ENCODE measurements at regions not wholly inside any gene's neighbourhood (a gene's known extent, or its start where the extent isn't known, plus 50 kb on each side); places are given as distances from the start of the nearest gene placed in this dataset.

DNA sequence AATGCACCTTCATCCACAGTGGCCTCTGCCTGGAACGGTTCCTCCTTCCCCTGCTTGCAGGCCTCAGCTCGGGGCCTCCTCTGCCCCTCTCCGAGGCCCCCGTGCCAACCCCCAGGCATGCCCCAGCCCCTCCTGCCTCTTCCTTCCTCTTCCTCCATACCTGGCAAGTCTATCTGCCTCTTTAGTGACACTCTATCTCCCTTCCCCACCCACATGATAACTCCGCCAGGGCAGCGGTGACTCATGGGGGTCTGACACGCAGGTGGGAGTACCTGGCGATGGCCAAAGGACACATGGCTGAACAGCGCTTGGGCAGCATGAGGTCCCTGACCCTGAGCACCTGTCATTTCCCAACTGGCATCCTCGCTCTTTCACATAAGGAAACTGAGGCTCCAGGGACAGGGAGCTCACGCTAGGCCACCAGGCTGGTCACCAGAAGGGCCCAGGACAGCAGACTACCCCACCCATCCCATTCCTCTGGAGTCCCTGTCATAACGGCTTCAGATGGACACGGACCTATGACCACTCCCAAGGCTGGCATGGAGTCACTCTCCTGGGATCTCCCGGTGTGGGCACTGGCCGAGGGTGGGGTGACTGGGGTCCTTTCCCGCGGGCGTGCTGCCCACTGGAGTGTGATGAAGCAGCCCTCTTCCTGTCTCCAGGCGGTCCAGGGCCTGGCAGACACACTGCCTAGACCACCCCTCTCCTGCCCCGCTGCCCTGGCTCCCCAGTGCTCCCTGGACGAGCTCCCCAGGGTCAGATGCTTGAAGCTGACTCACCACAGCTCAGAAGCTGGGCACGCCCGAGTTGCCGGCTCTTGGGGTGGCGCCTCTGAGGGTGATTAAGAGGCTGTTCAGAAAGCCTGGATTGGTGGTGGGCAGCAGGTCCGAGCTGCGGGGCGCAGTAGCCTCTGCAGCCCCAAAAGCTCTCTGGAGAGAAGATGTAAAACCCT, 100.6 kb downstream of the ENGASE start:
- Histone ChIP-seq H3K4me1 (ENCODE audit: insufficient read depth, low read length) (no peaks in the 10 kb centered on the region), H3K36me3 (ENCODE audit: insufficient read depth, low read length) (no peaks in the 10 kb centered on the region), H3K9me3 (ENCODE audit: control insufficient read depth, insufficient read depth, low read length) (no peaks in the 10 kb centered on the region), H3K9ac (ENCODE audit: low read depth, low read length) (no peak overlapping the region)

DNA sequence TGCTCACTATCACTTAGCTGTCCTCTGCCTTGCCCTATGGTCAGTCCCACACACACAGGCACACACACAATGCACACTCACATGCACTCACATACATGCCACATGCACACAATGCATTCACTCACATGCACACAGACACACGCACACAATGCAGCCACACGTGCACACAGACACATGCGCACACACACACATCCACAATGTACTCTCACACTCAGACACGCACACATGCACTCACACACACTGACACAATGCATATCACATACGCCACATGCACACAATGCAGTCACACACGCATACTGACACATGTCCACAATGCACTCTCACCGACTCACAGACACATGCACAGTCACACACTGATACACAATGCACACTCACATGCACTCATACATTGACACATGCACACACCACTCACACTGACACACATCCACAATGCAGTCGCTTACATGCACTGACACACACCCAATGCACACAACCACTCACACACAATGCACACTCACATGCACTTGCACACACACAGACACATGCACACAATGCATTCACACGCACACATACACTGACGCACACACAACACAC, 99.7 kb downstream of the ENGASE start:
- Histone ChIP-seq H3K9ac (ENCODE audit: low read depth, low read length) (no peak overlapping the region), H3K36me3 (ENCODE audit: insufficient read depth, low read length) (no peaks in the 10 kb centered on the region), H3K9me3 (ENCODE audit: control insufficient read depth, insufficient read depth, low read length) (no peaks in the 10 kb centered on the region), H3K4me1 (ENCODE audit: insufficient read depth, low read length) (no peaks in the 10 kb centered on the region)

DNA sequence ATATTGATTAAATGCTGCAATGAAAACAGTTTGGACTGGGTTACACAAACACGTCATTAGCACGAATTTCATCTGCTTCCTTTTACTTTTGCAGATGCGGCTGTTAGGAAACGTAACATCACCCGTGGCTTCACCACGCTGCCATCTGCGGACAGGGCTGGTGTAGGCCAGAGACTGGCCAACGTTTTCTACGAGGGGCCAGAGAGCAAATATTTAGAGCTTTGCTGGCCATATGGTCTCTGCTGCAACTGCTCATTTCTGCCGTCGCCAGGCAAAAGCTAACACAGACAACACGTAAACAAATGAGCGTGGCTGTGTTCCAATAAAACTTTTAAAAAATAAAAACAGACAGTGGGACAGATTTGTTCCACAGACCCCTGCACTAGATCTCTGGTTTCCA, 96.6 kb downstream of the ENGASE start:
- Histone ChIP-seq H3K9me3 (ENCODE audit: control insufficient read depth, insufficient read depth, low read length) (no peaks in the 10 kb centered on the region), H3K9ac (ENCODE audit: low read depth, low read length) (no peak overlapping the region), H3K36me3 (ENCODE audit: insufficient read depth, low read length) (no peaks in the 10 kb centered on the region), H3K4me1 (ENCODE audit: insufficient read depth, low read length) (no peaks in the 10 kb centered on the region)

DNA sequence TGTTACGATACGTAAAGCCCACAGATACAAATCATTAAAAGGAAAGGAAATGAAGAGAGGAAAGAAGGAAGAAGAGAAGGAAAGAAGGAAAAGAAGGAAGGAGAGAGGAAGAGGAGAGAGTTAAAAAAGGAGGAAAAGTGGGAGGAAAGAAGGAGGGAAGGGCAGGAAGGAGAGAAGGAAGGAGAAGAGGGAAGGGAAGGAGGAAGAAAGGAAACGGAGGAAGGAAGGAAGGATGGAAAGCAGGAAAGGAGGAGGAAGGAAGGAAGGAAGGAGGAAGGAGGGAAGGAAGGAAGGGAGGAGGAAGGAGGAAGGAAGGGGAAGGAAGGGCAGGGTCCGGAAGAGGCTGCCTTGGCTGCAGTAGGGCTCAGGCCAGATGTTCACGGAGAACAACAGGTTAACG, 95.2 kb downstream of the ENGASE start:
- Histone ChIP-seq H3K9ac (ENCODE audit: low read depth, low read length) (no peak overlapping the region), H3K36me3 (ENCODE audit: insufficient read depth, low read length) (no peaks in the 10 kb centered on the region), H3K4me1 (ENCODE audit: insufficient read depth, low read length) (no peaks in the 10 kb centered on the region), H3K9me3 (ENCODE audit: control insufficient read depth, insufficient read depth, low read length) (no peaks in the 10 kb centered on the region)

DNA sequence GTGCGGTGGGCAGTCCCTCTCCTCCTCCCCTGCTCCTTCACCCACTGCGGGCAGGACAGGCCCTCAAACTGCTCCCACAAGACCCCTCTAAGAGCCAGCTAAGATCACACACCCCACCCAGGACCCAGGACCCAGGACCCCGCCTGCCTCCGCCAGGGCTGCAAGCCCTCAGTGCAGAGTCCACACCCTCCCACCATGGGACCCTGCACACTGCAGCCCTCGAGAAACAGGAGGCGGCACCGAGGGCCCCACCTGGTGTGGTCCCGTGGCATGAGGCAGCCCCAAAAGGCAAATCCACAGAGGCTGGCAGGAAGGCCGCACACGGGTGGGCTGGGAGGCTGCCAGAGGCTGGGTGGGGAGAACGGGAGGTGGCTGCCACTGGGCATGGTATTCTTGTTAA, 94.7 kb downstream of the ENGASE start:
- Histone ChIP-seq H3K4me1 (ENCODE audit: insufficient read depth, low read length) (no peaks in the 10 kb centered on the region), H3K36me3 (ENCODE audit: insufficient read depth, low read length) (no peaks in the 10 kb centered on the region), H3K9ac (ENCODE audit: low read depth, low read length) (no peak overlapping the region), H3K9me3 (ENCODE audit: control insufficient read depth, insufficient read depth, low read length) (no peaks in the 10 kb centered on the region)

DNA sequence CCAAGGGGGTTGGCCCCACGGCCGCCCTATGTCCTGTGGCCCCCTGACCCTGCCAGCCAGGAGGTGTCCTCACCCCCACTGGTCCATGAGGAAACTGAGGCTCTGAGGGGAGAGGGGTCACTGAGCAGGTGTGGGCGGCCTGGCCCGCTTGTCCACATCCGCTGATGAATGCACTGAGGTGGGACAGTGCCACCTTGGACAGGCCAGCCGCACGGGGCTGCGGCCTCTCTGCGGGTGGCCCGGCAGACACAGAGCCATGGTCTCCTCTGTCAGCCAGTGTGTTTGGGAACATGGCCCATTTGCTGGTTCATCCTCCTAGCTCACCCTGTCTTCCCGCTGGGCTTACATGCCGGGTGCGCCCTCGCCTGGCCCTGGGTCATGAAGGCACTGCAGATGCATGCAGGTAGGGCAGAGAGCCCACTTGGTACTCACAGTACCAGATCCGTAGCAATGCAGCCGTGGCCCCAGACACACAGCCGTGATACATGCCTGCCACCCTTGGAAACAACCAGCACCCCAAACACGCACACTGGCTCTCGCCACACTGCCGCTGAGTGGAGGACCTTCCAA, 93.9 kb downstream of the ENGASE start:
- no peaks in the 10 kb centered on the region for H3K4me1 ChIP-seq (ENCODE audit: insufficient read depth, low read length)
- no peaks in the 10 kb centered on the region for H3K9me3 ChIP-seq (ENCODE audit: control insufficient read depth, insufficient read depth, low read length)

DNA sequence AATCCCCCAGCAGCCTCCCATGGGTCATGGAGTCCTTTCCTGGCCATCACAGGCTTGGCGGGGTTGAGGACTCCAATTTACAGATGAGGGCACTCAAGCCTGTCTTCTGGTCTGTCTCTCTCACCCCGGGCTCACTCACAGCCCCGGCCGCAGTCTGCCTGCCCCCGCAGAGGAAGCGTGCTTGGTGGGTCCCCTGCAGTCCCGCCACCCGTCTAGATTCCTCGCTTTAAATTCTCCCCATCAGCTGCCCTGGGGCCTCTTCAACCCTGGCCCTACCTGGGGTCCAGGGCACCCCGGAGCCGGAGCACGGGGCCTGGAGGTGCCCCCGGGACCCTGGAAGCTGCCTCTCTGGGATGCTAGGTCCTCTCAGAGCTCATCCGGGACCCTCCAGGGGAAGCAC, 92.9 kb downstream of the ENGASE start:
- no peaks in the 10 kb centered on the region for H3K9me3 ChIP-seq (ENCODE audit: control insufficient read depth, insufficient read depth, low read length)
- no peak overlapping the region for H3K9ac ChIP-seq (ENCODE audit: low read depth, low read length)
- no peaks in the 10 kb centered on the region for H3K36me3 ChIP-seq (ENCODE audit: insufficient read depth, low read length)
- H3K4me1 ChIP-seq (ENCODE audit: insufficient read depth, low read length), result no peaks in the 10 kb centered on the region

More for the DNA sequence above, 93.9 kb downstream of the ENGASE start:
- Histone ChIP-seq H3K9ac (ENCODE audit: low read depth, low read length) (no peak overlapping the region), H3K36me3 (ENCODE audit: insufficient read depth, low read length) (no peaks in the 10 kb centered on the region)

DNA sequence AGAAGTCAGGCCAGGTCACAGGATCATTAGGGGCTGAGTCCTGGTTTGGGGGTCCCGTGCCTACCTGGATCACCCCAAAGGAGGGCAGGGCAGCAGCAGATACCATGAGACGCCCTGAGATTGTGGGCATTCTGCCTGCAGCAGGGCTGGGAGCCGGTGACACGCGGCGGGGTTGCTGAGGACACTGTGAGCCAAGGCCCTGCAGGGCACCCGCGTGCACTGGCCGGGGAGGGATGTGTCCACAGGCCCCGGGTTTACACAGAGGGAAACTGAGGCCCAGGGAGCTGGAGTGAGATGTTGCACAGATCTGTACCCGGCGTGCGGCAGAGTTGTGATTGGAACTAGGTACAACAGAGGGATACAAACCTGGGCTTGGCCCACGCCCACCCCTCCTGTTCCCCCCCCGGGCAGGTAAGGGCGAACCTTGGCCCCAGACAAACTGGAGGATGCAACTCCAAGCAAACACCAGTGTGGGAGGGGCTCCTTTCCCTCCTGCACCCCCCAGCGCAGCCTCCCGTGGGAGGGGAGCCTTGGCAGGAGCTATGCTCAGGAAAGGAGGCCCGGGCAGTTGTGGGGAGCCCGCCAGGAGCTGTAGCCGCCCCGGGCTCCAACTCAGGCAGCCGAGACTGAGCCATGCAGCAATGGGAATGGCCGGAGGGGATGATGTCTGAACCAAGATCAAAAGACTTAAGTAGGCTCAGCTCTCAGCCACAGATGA, 91.3 kb downstream of the ENGASE start:
- Histone ChIP-seq H3K9me3 (ENCODE audit: control insufficient read depth, insufficient read depth, low read length) (no peaks in the 10 kb centered on the region), H3K4me1 (ENCODE audit: insufficient read depth, low read length) (peaks cover 6% of the 10 kb centered on the region), H3K9ac (ENCODE audit: low read depth, low read length) (no peak overlapping the region), H3K36me3 (ENCODE audit: insufficient read depth, low read length) (no peaks in the 10 kb centered on the region)

DNA sequence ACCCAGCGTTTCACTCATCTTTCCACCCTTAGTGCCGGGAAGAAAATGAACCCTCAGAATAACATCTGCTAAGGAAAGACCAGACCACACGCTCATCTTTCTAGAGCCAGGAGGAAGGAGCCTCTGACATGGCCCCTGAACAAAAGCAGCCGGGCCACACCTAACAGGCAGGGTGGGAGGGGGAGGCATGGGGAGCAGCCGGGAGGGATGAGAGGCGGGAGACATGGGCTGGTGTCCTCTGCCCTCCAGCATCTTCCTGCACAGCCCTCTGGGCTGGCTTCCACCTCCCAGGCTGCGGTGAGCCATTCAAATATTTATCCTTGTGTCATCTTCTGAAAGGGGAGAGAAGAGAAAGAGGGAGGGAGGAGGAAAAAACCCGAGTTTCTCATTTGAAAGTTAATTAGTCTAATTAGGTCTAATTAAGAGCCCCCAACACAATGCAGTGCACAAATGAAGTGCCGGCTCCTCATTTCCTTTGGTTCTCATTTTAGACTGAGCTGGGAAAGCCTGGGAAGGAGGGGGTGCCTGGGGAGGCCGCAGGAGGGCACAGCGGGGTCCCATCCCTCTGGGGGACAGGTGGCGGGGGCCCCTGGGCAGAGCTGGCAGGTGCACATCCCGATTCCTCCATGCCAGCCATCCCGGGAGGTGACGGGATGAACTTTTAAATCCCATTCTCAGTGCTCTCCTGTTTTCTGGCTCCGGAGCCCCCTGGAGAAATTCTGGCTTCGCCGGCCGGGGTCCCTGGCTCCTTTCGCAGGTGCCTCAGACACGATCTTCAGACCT, 90.5 kb downstream of the ENGASE start:
- H3K36me3 ChIP-seq (ENCODE audit: insufficient read depth, low read length), result no peaks in the 10 kb centered on the region
- no peaks in the 10 kb centered on the region for H3K9me3 ChIP-seq (ENCODE audit: control insufficient read depth, insufficient read depth, low read length)
- H3K9ac ChIP-seq (ENCODE audit: low read depth, low read length), result no peak overlapping the region
- H3K4me1 ChIP-seq (ENCODE audit: insufficient read depth, low read length), result peaks cover 7% of the 10 kb centered on the region

DNA sequence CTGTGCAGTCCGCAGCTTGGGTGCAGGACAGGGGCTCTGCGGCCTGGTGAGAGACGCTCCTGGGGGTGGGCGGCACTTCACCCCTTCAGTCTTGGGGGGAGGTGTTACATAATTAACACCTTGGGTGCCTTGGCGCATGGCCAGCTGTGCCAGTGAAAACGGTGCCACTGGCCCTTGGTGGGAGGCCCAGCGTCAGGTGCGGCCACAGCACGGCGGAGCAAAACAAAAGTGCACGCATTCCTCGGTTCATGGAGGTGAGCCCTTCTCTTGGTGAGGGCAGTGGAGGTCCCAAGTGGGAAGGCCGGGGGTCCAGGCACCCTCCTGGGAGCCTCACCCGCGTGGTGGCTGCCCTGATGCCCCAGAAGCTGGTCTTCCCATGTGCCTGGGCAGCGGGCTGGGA, 89.8 kb downstream of the ENGASE start:
- Histone ChIP-seq H3K4me1 (ENCODE audit: insufficient read depth, low read length) (peaks cover 7% of the 10 kb centered on the region), H3K9ac (ENCODE audit: low read depth, low read length) (no peak overlapping the region), H3K9me3 (ENCODE audit: control insufficient read depth, insufficient read depth, low read length) (no peaks in the 10 kb centered on the region), H3K36me3 (ENCODE audit: insufficient read depth, low read length) (no peaks in the 10 kb centered on the region)

DNA sequence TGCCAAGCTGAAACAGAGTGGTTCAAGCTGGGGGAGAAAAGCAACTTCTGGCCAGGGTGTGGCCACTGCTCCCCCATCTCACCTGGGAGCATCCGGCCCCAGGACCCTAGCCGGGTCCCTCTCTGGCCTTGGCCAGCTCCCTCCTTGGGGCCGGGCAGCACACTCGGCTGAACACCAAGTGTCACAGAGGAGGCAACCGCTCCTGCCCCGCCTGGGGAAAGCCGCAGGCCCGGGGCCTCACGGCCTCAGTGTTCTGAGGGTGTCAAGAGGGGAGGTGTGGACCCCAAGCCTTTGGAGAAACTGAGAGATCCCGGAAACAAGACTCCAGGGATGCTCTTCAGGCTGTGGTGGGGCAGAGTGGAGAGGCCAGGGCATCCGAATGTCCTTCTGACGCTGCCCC, 88.4 kb downstream of the ENGASE start:
- Histone ChIP-seq H3K9ac (ENCODE audit: low read depth, low read length) (no peak overlapping the region), H3K36me3 (ENCODE audit: insufficient read depth, low read length) (no peaks in the 10 kb centered on the region), H3K4me1 (ENCODE audit: insufficient read depth, low read length) (peaks cover 7% of the 10 kb centered on the region), H3K9me3 (ENCODE audit: control insufficient read depth, insufficient read depth, low read length) (no peaks in the 10 kb centered on the region)

DNA sequence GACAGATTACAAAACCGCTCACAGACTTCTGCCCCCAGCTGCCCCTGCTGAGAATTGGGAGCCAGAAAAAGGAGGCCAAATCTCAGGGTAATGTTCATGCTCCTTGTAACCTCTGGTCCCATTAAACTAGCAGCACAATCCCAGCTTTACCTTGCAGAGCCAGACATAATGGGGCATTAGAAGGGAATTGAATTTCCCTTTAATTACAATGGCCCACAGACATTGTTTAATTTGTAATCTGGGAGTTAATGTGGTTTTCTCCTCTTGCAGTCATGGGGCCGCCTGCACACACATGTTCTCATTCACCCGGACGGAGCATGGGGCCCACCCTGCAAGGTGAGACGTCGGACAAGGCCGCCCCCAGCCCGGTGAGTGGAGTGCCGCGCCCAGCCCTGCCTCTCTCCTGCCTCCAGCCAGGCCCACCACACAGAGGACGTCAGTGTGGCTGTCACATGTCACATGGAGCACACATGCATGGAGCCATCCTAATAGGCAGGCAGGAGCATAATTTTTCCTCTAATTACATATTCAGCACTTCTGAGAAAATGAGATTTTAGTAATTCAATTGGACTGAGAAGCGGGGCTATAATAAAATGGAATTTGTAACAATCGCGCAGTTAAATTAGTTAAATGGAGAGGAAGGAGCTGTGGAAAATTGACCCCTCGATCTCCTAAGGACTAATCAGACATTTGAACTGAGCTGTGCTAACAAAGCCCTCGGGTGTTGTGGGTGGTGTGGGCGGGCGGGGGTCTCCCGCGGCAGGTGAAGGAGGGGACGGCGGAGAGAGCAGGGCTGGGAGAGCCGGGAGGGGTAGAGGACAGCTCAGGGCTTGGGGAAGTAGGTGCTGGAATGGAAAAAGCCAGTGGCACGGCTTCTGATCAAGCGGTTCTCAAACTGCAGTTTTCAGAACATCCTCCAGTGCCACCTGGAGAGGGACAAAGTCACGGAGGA, 87.7 kb downstream of the ENGASE start:
- H3K9me3 ChIP-seq (ENCODE audit: control insufficient read depth, insufficient read depth, low read length), result no peaks in the 10 kb centered on the region
- H3K4me1 ChIP-seq (ENCODE audit: insufficient read depth, low read length), result peaks cover 7% of the 10 kb centered on the region
- H3K36me3 ChIP-seq (ENCODE audit: insufficient read depth, low read length), result no peaks in the 10 kb centered on the region
- no peak overlapping the region for H3K9ac ChIP-seq (ENCODE audit: low read depth, low read length)

DNA sequence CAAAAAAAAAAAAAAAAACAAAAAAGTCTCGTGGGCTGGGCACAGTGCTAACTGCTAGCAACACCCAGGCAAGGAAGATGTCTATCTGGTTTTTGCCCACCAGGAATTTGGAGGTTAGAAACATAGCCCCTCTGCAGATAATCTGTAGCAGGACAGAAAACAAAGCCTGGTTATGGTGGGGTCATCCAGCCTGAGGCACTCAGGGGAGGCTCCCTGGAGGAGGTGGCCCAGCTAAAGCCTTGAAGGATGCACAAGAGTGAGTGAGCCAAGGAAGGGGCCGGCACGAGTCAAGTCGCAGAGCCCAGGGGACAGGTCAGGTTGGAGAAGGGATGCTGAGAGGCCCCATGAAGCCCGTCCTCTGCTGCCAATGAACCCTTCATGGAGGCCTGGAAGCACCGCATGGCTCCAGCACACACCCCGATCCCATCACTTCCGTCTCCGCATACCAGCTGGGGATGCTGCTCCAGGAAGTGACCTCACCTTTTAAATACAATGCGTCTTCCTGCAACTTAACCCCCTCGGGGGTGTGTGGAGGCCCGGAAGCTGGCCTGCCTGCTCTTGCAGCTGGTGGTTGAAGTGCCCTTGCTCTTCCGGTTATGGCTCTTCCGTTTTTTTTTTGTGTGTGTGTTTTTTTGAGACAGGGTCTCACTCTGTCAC, 86.5 kb downstream of the ENGASE start:
- Histone ChIP-seq H3K9ac (ENCODE audit: low read depth, low read length) (no peak overlapping the region), H3K36me3 (ENCODE audit: insufficient read depth, low read length) (no peaks in the 10 kb centered on the region), H3K9me3 (ENCODE audit: control insufficient read depth, insufficient read depth, low read length) (no peaks in the 10 kb centered on the region), H3K4me1 (ENCODE audit: insufficient read depth, low read length) (peaks cover 7% of the 10 kb centered on the region)
